A549 (cell line): ENCODE measurements at regions not wholly inside any gene's neighbourhood (a gene's known extent, or its start where the extent isn't known, plus 50 kb on each side); places are given as distances from the start of the nearest gene placed in this dataset.

ENCODE experiments used
- CHD2 ChIP-seq: fragments of 150-350 bp; IDR thresholded peaks from 2 replicates; pipeline ENCODE4 v1.6.1; 2014; ENCODE audit warnings: low read length; ENCODE audit not compliant: partially characterized antibody
- CTCF ChIP-seq: fragments of >200 bp; sonication (Bioruptor Twin); formaldehyde crosslinking; IDR thresholded peaks from 3 replicates; pipeline ENCODE4 v1.5.1; 2016
- HDAC2 ChIP-seq: fragments of 200-600 bp; sonication (generic); IDR thresholded peaks from 2 replicates; pipeline ENCODE4 v1.6.1; 2016
- MAFK ChIP-seq: fragments of 450-650 bp; IDR thresholded peaks from 2 replicates; pipeline ENCODE4 v1.6.1; 2014; ENCODE audit not compliant: partially characterized antibody
- NFE2L2 ChIP-seq: fragments of 150-350 bp; conservative IDR thresholded peaks from 2 replicates; pipeline ENCODE4 v1.6.1; 2014; ENCODE audit warnings: low read length
- NR3C1 ChIP-seq: fragments of >200 bp; sonication (Bioruptor Twin); formaldehyde crosslinking; IDR thresholded peaks from 3 replicates; pipeline ENCODE4 v1.6.1; 2017
- POLR2A ChIP-seq: IDR thresholded peaks from 2 replicates; pipeline ENCODE4 v1.6.1; 2012; ENCODE audit warnings: mild to moderate bottlenecking, low read length
- RAD21 ChIP-seq, 2 experiments: fragments of >200 bp in 1 of 2; sonication (Bioruptor Twin) in 1 of 2; formaldehyde crosslinking in 1 of 2; IDR thresholded peaks in 1 of 2; conservative IDR thresholded peaks in 1 of 2; 2 replicates in 1 of 2; 3 replicates in 1 of 2; pipeline ENCODE4 v1.6.1; 2012 to 2018; ENCODE audit warnings: inconsistent platforms in 1 of 2
- REST ChIP-seq: fragments of 200-600 bp; sonication (generic); IDR thresholded peaks from 2 replicates; pipeline ENCODE4 v1.6.1; 2016; ENCODE audit warnings: antibody characterized with exemption, mild to moderate bottlenecking, moderate library complexity
- RNF2 ChIP-seq: fragments of 200-600 bp; sonication (generic); IDR thresholded peaks from 2 replicates; pipeline ENCODE4 v1.6.1; 2016; ENCODE audit warnings: low read depth, mild to moderate bottlenecking, antibody characterized with exemption, moderate library complexity, borderline replicate concordance
- SREBF2 ChIP-seq: fragments of 450-650 bp; IDR thresholded peaks from 2 replicates; pipeline ENCODE4 v1.6.1; 2014; ENCODE audit warnings: mild to moderate bottlenecking, moderate library complexity

GRCh38 chrX:101749436-101749835 lies 89.8 kb upstream of the ARMCX2 start:
- TF ChIP-seq CTCF (no peak), REST (no peak), RNF2 (no peak), RAD21 (conservative IDR thresholded peaks at IDR 0.05 in 1 of 2, IDR thresholded peaks at IDR 0.05 in 1 of 2) (no peak), CHD2 (no peak), HDAC2 (no peak), MAFK (no peak), NFE2L2 (no peak), NR3C1 (no peak), POLR2A (no peak), SREBF2 (no peak)
